ENCODE measurements at regions not wholly inside any gene's neighbourhood (a gene's known extent, or its start where the extent isn't known, plus 50 kb on each side); places are given as distances from the start of the nearest gene placed in this dataset.

DNA sequence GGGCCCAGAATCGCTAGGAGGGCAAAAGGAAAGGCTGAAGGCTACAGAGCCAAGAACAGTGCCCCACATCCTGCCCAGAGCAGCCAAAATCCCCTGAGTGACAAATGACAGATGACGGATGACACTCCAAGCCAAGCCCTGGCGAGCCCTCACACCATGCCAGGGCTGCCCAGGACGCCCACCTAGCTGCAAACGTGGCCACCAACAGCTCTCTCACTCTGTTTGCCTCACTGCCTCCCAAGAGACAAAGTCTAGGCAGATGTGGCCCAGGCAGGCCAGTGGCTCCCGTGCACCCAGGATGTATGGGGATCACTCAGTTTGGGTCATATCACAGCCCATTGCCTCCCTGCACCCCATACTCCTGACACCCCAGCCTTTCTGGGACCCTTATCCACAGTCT, 270.1 kb upstream of the NSMCE3 start:
- TF ChIP-seq EZH2 (IDR thresholded peaks at IDR 0.05): no peak
- TF ChIP-seq, protein P1, sequence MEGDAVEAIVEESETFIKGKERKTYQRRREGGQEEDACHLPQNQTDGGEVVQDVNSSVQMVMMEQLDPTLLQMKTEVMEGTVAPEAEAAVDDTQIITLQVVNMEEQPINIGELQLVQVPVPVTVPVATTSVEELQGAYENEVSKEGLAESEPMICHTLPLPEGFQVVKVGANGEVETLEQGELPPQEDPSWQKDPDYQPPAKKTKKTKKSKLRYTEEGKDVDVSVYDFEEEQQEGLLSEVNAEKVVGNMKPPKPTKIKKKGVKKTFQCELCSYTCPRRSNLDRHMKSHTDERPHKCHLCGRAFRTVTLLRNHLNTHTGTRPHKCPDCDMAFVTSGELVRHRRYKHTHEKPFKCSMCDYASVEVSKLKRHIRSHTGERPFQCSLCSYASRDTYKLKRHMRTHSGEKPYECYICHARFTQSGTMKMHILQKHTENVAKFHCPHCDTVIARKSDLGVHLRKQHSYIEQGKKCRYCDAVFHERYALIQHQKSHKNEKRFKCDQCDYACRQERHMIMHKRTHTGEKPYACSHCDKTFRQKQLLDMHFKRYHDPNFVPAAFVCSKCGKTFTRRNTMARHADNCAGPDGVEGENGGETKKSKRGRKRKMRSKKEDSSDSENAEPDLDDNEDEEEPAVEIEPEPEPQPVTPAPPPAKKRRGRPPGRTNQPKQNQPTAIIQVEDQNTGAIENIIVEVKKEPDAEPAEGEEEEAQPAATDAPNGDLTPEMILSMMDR (IDR thresholded peaks at IDR 0.05): no peak
